ENCODE measurements at regions not wholly inside any gene's neighbourhood (a gene's known extent, or its start where the extent isn't known, plus 50 kb on each side); places are given as distances from the start of the nearest gene placed in this dataset.

GRCh38 chr4:156659983-156660382 is 311.6 kb downstream of the PDGFC start:
- TF ChIP-seq POLR2A (IDR thresholded peaks at IDR 0.05) (no peak), CTCF (IDR thresholded peaks at IDR 0.05) (no peak)

Measured in esophagus squamous epithelium (tissue), 4 donors.